MCF 10A (cell line): ENCODE measurements at regions not wholly inside any gene's neighbourhood (a gene's known extent, or its start where the extent isn't known, plus 50 kb on each side); places are given as distances from the start of the nearest gene placed in this dataset.

Experiments
- BruUV-seq: library from RNA; stranded (reverse); fragments of 400-500 nt; replicated peaks from 2 replicates; lab custom pipeline; 2021; lab: Mats Ljungman, UMichigan
- CTCF ChIA-PET: fragments of 300-600 bp; sonication (Branson Sonifier 250); formaldehyde crosslinking; extraction: SDS; loops from one replicate; lab custom pipeline; 2021; ENCODE audit warnings: antibody characterized with exemption, inconsistent platforms; lab: Yijun Ruan, JAX
- POLR2A ChIA-PET: fragments of 300-600, 350-650 bp; sonication (Branson Sonifier 250); formaldehyde crosslinking; extraction: SDS; loops from one replicate; lab custom pipeline; 2020; ENCODE audit warnings: antibody characterized with exemption, inconsistent platforms; lab: Yijun Ruan, JAX
- DNase-seq: peaks from one replicate; pipeline ENCODE4 v3.0.0-alpha.2; 2018; ENCODE audit not compliant: unreplicated experiment
- H3K27ac Mint-ChIP-seq: one replicate; pipeline ENCODE4 v1.8.0; 2022; ENCODE audit warnings: mild to moderate bottlenecking, low read depth, mixed read lengths; ENCODE audit not compliant: unreplicated experiment
- H3K27me3 Mint-ChIP-seq: one replicate; pipeline ENCODE4 v1.8.0; 2022; ENCODE audit warnings: mixed read lengths; ENCODE audit not compliant: insufficient read depth, unreplicated experiment
- H3K36me3 Mint-ChIP-seq: one replicate; pipeline ENCODE4 v1.8.0; 2022; ENCODE audit warnings: mild to moderate bottlenecking, moderate library complexity, mixed read lengths; ENCODE audit not compliant: insufficient read depth, unreplicated experiment
- H3K4me1 Mint-ChIP-seq: one replicate; pipeline ENCODE4 v1.8.0; 2022; ENCODE audit warnings: mixed read lengths; ENCODE audit not compliant: insufficient read depth, unreplicated experiment
- H3K4me3 Mint-ChIP-seq: one replicate; pipeline ENCODE4 v1.8.0; 2022; ENCODE audit warnings: mild to moderate bottlenecking, moderate library complexity, mixed read lengths; ENCODE audit not compliant: unreplicated experiment
- H3K9me3 Mint-ChIP-seq: one replicate; pipeline ENCODE4 v1.8.0; 2022; ENCODE audit warnings: mixed read lengths; ENCODE audit not compliant: unreplicated experiment
- intact Hi-C: fragments of 100-400 bp; cut with micrococcal nuclease; formaldehyde crosslinking; loops from 2 replicates; pipeline ENCODE4 v1.14.1; 2022
- TF ChIP-seq, protein P1 (sequence below): fragments of 200-600 bp; IDR thresholded peaks from one replicate; pipeline ENCODE4 v1.8.0; 2022; ENCODE audit warnings: antibody characterized with exemption, mild to moderate bottlenecking; ENCODE audit not compliant: unreplicated experiment

DNA sequence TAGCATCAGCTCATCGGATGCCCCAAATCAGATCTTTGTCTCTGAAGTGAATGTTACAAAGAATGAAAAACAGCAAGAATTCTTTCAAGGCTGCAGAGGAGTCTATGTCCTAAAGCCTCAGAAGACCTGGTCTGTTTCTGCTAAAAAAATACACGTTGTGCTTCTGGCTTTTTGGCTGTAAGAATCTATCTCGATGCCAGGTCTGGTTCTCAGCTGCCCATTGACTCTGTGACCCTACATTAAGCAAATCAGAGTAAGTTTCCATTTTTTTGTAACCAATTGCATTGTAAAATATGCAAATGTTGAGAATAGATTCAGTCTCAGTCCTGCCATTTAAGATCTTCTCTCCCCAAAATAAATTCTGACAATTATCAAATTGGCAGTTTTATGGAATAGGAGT, 705.4 kb downstream of the RFPL4B start:
- no peaks in the 10 kb centered on the region for H3K36me3 Mint-ChIP-seq
- no peaks in the 10 kb centered on the region for H3K9me3 Mint-ChIP-seq
- no peak overlapping the region for H3K27ac Mint-ChIP-seq
- intact Hi-C loops: no loop called here
- peaks cover 7% of the 10 kb centered on the region for H3K4me1 Mint-ChIP-seq
- no peaks in the 10 kb centered on the region for H3K27me3 Mint-ChIP-seq
- no peak overlapping the region for H3K4me3 Mint-ChIP-seq
- no peak for DNase-seq
- TF ChIP-seq, protein P1, sequence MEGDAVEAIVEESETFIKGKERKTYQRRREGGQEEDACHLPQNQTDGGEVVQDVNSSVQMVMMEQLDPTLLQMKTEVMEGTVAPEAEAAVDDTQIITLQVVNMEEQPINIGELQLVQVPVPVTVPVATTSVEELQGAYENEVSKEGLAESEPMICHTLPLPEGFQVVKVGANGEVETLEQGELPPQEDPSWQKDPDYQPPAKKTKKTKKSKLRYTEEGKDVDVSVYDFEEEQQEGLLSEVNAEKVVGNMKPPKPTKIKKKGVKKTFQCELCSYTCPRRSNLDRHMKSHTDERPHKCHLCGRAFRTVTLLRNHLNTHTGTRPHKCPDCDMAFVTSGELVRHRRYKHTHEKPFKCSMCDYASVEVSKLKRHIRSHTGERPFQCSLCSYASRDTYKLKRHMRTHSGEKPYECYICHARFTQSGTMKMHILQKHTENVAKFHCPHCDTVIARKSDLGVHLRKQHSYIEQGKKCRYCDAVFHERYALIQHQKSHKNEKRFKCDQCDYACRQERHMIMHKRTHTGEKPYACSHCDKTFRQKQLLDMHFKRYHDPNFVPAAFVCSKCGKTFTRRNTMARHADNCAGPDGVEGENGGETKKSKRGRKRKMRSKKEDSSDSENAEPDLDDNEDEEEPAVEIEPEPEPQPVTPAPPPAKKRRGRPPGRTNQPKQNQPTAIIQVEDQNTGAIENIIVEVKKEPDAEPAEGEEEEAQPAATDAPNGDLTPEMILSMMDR: no peak
- BruUV-seq: no TSS peak
- ChIA-PET POLR2A (no interaction called here), CTCF (no interaction called here)

DNA sequence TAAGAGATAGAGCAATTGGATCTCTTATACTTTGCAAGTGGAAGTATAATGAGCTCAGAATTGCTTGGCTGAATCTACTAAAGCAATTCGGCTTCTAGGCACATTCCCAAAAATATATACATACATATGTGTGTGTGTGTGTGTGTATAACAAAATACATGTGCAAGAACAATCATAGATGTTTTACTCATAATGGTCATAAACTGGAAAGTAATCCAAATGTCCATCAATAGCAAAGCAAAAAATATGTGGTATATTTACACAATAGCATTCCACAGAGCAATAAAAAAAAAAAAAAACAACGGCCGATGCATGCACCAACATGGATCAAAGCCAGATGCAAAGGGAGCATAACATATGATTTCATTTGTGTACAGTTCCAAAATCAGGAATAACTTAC, 707.9 kb downstream of the RFPL4B start:
- Mint-ChIP-seq H3K9me3 (no peaks in the 10 kb centered on the region), H3K27ac (no peak overlapping the region), H3K36me3 (no peaks in the 10 kb centered on the region), H3K4me1 (peaks cover 6% of the 10 kb centered on the region), H3K4me3 (no peak overlapping the region), H3K27me3 (no peaks in the 10 kb centered on the region)
- TF ChIP-seq, protein P1: no peak
- BruUV-seq: no TSS peak
- DNase-seq: peak; percentile 5
- CTCF ChIA-PET: no interaction called here
- intact Hi-C loops: no loop called here
- POLR2A ChIA-PET: no interaction called here

- POLR2A ChIA-PET: no interaction called here
- intact Hi-C loops: no loop called here
- CTCF ChIA-PET: no interaction called here
Measured at GRCh38 chr6:113055998-113056397, 708.9 kb downstream of the RFPL4B start.

DNA sequence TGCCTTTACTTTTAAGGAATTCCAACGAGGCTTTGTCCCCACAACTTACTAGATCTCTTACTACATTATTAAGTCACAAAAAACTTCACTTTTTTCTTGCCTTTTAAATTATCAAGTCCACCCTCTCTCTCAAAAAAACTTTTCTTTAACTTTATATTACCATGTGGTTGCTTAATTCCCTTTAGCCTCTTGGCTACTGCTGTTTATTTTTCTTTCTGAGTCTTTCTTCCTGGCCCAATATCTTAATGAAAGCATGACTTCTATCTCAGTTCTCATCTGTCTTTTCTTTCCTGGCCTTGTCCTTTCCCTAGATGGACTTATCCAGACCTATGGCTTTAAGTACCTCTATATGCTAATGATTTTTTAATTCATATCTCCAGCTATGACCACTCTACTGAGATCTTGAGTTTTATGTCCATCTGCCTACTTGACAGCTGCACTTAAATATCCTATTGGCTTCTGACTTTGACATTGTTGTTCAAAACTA, 710.5 kb downstream of the RFPL4B start:
- intact Hi-C loops: no loop called here
- H3K9me3 Mint-ChIP-seq: no peaks in the 10 kb centered on the region
- TF ChIP-seq, protein P1: no peak
- no peak for DNase-seq
- CTCF ChIA-PET: no interaction called here
- no peak overlapping the region for H3K4me3 Mint-ChIP-seq
- no peaks in the 10 kb centered on the region for H3K27me3 Mint-ChIP-seq
- H3K4me1 Mint-ChIP-seq: no peaks in the 10 kb centered on the region
- no peak overlapping the region for H3K27ac Mint-ChIP-seq
- no peaks in the 10 kb centered on the region for H3K36me3 Mint-ChIP-seq
- no TSS peak for BruUV-seq
- POLR2A ChIA-PET: no interaction called here

More at GRCh38 chr6:113055998-113056397, 708.9 kb downstream of the RFPL4B start:
- no peaks in the 10 kb centered on the region for H3K27me3 Mint-ChIP-seq
- H3K4me1 Mint-ChIP-seq: no peaks in the 10 kb centered on the region
- no peaks in the 10 kb centered on the region for H3K9me3 Mint-ChIP-seq
- no peak overlapping the region for H3K4me3 Mint-ChIP-seq
- no peak overlapping the region for H3K27ac Mint-ChIP-seq
- BruUV-seq: no TSS peak
- no peaks in the 10 kb centered on the region for H3K36me3 Mint-ChIP-seq
- DNase-seq: no peak
- TF ChIP-seq, protein P1: no peak
